NOMO-1 treated with dmso at 0.1 percent for 144 hours (cell line): ENCODE measurements at regions not wholly inside any gene's neighbourhood (a gene's known extent, or its start where the extent isn't known, plus 50 kb on each side); places are given as distances from the start of the nearest gene placed in this dataset.

Experiments used
- DNase-seq: peaks from one replicate; lab custom pipeline; 2025; ENCODE audit not compliant: unreplicated experiment; lab: John Stamatoyannopoulos, UW

- DNase-seq: no peak
These were observed 91.5 kb downstream of the TEX51 start for GRCh38 chr2:126990200-126990599.

DNA sequence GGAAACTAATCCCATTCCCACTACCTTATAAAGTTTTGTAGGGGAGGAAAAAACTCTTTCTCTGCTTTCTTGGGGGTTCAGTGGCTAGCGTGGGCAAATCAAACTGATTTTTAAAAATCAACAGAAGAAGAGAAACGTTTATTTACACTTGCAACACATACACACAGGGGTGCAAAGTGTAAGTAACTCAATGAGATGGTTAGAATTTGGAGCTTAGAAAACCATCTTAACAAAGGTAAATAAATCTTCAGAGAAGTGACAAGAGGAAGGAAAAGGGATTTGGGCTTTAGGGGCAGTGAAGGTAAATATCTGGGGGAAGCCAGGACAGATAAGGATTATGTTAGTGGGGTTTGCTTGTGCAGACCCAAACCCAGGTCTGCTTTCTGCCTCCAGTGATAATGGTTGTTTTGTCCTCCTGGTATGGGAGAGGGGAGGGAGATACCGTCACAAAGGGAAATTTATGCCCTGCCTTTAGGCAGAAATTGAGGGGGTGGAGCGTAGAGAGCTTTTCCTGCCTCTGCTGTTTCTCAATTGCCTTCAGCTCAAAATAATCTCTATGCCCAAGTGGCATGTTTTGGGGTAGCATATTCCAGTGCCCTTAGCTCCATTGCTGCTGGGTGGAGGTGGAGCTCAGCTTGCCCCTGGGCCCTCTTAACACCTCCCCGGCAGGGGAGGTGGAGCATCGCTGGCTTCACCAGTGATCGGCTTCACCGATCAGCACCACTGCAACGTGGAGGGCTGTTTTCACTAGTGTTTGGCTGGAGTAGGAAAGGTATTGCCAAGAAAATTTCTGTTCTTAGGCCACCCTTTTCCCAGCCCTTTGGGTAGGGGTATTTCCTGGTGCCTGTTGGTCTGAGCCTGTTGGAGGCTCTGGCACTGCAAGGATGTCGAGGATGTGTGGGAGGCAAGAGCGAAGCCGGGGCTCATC is 92.2 kb downstream of the TEX51 start:
- no peak for DNase-seq

DNA sequence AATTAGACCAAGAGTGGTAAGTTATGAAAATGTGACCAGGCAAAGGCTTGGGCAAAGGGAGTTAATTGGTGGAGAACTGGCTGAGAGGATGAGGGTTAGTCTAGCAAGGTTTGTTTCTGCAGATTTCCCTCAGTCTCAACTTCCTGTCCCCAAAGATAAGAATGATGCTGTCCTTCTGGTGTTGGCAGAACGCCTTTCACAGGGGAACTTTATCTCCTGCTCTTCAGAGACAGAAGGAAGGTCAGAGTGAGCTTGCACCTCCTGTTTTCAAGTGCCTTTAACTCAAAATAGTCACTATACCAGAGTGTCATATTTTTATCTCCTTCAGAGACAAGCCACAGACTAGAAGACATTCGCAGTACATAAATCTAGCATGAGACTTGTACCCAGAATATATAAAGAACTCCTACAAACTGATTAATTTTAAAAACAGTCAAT is 95.7 kb downstream of the TEX51 start:
- no peak for DNase-seq

DNA sequence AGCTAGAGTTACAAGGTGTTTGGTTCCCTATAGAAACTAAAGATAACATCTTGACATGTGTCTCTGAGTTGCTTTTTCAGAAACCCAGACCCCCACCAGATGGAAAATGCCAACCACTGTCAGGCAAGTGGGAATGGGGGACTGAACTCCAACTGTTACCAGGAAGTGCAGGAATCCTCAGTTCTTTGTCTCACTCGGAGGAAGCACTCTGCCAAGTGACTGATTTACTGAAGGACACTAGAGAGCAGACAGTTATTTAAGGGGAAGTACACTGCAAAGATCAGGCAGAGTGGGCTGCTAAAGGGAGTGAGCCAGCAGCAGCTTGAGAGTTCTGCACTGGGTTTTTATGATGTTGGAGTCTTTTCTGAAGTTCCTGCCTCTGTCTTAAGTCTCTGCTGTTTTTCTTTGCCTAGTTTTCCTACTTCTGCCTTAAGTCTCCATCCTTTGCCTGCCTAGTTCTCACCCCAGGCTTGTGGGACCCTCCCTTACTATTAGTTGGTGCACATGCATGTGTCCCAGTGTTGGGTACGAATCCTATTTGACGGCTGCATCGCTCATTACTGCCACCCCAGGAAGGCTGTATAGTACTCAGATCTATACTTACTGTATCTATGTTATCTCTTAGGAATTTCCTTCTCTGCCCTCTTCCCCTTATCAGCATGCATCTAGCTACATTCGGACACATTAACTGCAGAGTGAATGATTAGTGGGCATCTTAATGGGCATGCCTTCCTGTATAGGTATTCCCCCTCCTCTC is 97.1 kb downstream of the TEX51 start:
- no peak for DNase-seq

DNA sequence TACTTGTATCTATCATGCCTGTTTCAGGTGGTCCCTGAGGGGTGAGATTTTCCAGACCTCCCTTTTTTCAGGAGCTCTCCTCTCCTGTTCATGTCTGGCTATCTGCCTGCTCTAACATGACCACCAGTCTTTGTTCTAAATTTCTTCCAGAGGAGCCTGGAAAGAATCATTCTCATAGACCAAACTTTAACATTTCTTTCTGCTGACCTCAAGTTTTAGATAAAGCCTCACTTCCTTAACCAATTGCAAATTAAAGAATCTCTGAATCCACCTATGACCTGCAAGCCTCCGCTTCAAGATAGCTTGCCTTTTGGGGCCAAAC is 97.6 kb downstream of the TEX51 start:
- DNase-seq: no peak
